ENCODE measurements at regions not wholly inside any gene's neighbourhood (a gene's known extent, or its start where the extent isn't known, plus 50 kb on each side); places are given as distances from the start of the nearest gene placed in this dataset.

GRCh38 chr13:82136880-82137279 lies 1745.4 kb downstream of the SLITRK1 start:
- RAD21 ChIA-PET (ENCODE audit: unreplicated experiment) = no interaction called here
- ATAC-seq = no peak
- POLR2A ChIA-PET = no interaction called here

More at GRCh38 chr13:82136880-82137279, 1745.4 kb downstream of the SLITRK1 start:
- H3K36me3 ChIP-seq (ENCODE audit: control insufficient read depth in 2 of 2, insufficient read depth in 2 of 2, low read length in 1 of 2) = no peaks in the 10 kb centered on the region
- no peak overlapping the region for H3K27ac ChIP-seq (ENCODE audit: control insufficient read depth, insufficient read depth)
- TF ChIP-seq CREM (IDR thresholded peaks at IDR 0.05; ENCODE audit: low read depth) (no peak), SMC3 (IDR thresholded peaks at IDR 0.05; ENCODE audit: borderline replicate concordance, low read length) (no peak), REST (IDR thresholded peaks at IDR 0.05; ENCODE audit: low read depth, low read length) (no peak), ZNF622 (IDR thresholded peaks at IDR 0.05) (no peak), BMI1 (IDR thresholded peaks at IDR 0.05; ENCODE audit: borderline replicate concordance) (no peak), SUPT20H (IDR thresholded peaks at IDR 0.05; ENCODE audit: borderline replicate concordance, control insufficient read depth, low read depth, low read length) (no peak), ZNF24 (IDR thresholded peaks at IDR 0.05) (no peak), CEBPB (IDR thresholded peaks at IDR 0.05; ENCODE audit: borderline replicate concordance in 1 of 2, low read depth in 2 of 2, low read length in 2 of 2) (no peak), SRF (IDR thresholded peaks at IDR 0.05; ENCODE audit: low read depth in 2 of 2, low read length in 2 of 2) (no peak), SIX5 (IDR thresholded peaks at IDR 0.05; ENCODE audit: low read depth, low read length, severe bottlenecking) (no peak), KDM1A (IDR thresholded peaks at IDR 0.05; ENCODE audit: borderline replicate concordance) (no peak), NRF1 (conservative IDR thresholded peaks at IDR 0.05; ENCODE audit: low read depth, low read length) (no peak), E4F1 (IDR thresholded peaks at IDR 0.05; ENCODE audit: borderline replicate concordance, partially characterized antibody) (no peak), YBX1 (IDR thresholded peaks at IDR 0.05) (no peak), ELK1 (IDR thresholded peaks at IDR 0.05; ENCODE audit: low read depth, low read length) (no peak), JUNB (IDR thresholded peaks at IDR 0.05) (no peak), GABPA (IDR thresholded peaks at IDR 0.05; ENCODE audit: low read depth) (no peak)
- H2AFZ ChIP-seq (ENCODE audit: control insufficient read depth, low read depth, low read length) = no peak overlapping the region
- CTCF ChIA-PET = no interaction called here
- no peak overlapping the region for H3K4me2 ChIP-seq (ENCODE audit: control insufficient read depth, insufficient read depth)
- no peaks in the 10 kb centered on the region for H3K79me2 ChIP-seq (ENCODE audit: control insufficient read depth, insufficient read depth, low read length)
- H4K20me1 ChIP-seq (ENCODE audit: control insufficient read depth, insufficient read depth) = no peaks in the 10 kb centered on the region
- WGBS (ENCODE audit: insufficient coverage, insufficient replicate concordance, low lambda C conversion rate, missing lambda C conversion rate) = 23% methylated on average over 2 of the region's 2 CpGs
- H3K9me3 ChIP-seq (replicated peaks; ENCODE audit: control insufficient read depth, insufficient read depth, low read length) = no peaks in the 10 kb centered on the region; the same call in 2 of the 3 replicates
- no peak overlapping the region for H3K9ac ChIP-seq (ENCODE audit: control insufficient read depth, insufficient read depth, low read length)
- H3K4me3 ChIP-seq = no peak overlapping the region
- intact Hi-C loops (cut with micrococcal nuclease; ENCODE audit: unreplicated experiment) (no loop called here), in situ Hi-C loops (cut with MboI) (no loop called here)
- DNase-seq (ENCODE audit: low read depth, low spot score) (no peak), FAIRE-seq (no peak)
- no peaks in the 10 kb centered on the region for H3K4me1 ChIP-seq (ENCODE audit: control insufficient read depth, insufficient read depth, low read length)
- SMC1A ChIA-PET (ENCODE audit: uncharacterized antibody, unreplicated experiment) = no interaction called here
- BruUV-seq (replicated peaks) = no TSS peak
- H3K27me3 ChIP-seq (replicated peaks in 1 of 2; ENCODE audit: control insufficient read depth in 2 of 2, insufficient read depth in 2 of 2, low read length in 1 of 2) = no peaks in the 10 kb centered on the region

All from GM12878 (cell line).